Superior temporal gyrus (tissue), 1 donor: ENCODE measurements at regions not wholly inside any gene's neighbourhood (a gene's known extent, or its start where the extent isn't known, plus 50 kb on each side); places are given as distances from the start of the nearest gene placed in this dataset.
"Not testable (repeated sequence)": the region's sequence is repeated elsewhere in the genome, so short reads cannot be mapped to it uniquely, and the experiment has no call there.

Experiments used
- DNase-seq: peaks from one replicate; pipeline ENCODE4 v3.0.0-alpha.2; 2016; ENCODE audit errors: extremely low spot score

- DNase-seq, result no peak
Measured at GRCh38 chr13:58480061-58480460, 848.5 kb downstream of the PCDH17 start.

GRCh38 chr13:58488251-58488650 lies 856.7 kb downstream of the PCDH17 start:
- DNase-seq, result no peak

- no peak for DNase-seq
Measured at GRCh38 chr13:58495668-58496067, 864.1 kb downstream of the PCDH17 start.

- no peak for DNase-seq
Measured at GRCh38 chr13:58500938-58501337, 869.4 kb downstream of the PCDH17 start.

- not testable (repeated sequence) for DNase-seq
Measured at GRCh38 chr13:58504202-58504700, 872.7 kb downstream of the PCDH17 start.

- not testable (repeated sequence) for DNase-seq
Measured at GRCh38 chr13:58505262-58505920, 873.8 kb downstream of the PCDH17 start.

GRCh38 chr13:58528351-58528750 lies 896.8 kb downstream of the PCDH17 start:
- DNase-seq, result no peak

- no peak for DNase-seq
Measured at GRCh38 chr13:58531614-58532013, 900.1 kb downstream of the PCDH17 start.

GRCh38 chr13:58542530-58542929 lies 911.0 kb downstream of the PCDH17 start:
- DNase-seq, result no peak

- no peak for DNase-seq
Measured at GRCh38 chr13:58547419-58547818, 915.9 kb downstream of the PCDH17 start.

GRCh38 chr13:58566176-58566575 lies 934.6 kb downstream of the PCDH17 start:
- no peak for DNase-seq

- no peak for DNase-seq
Measured at GRCh38 chr13:58573743-58574142, 942.2 kb downstream of the PCDH17 start.

- DNase-seq, result no peak
Measured at GRCh38 chr13:58574791-58575190, 943.2 kb downstream of the PCDH17 start.

- DNase-seq, result no peak
Measured at GRCh38 chr13:58579468-58579867, 947.9 kb downstream of the PCDH17 start.

GRCh38 chr13:58583966-58584365 lies 952.4 kb downstream of the PCDH17 start:
- DNase-seq, result no peak

GRCh38 chr13:58584610-58585009 lies 953.1 kb downstream of the PCDH17 start:
- DNase-seq, result no peak

- DNase-seq, result no peak
Measured at GRCh38 chr13:58587183-58587582, 955.6 kb downstream of the PCDH17 start.

GRCh38 chr13:58592052-58592451 lies 960.5 kb downstream of the PCDH17 start:
- no peak for DNase-seq

- DNase-seq, result no peak
Measured at GRCh38 chr13:58592786-58593185, 961.2 kb downstream of the PCDH17 start.

GRCh38 chr13:58594747-58595600 lies 963.4 kb downstream of the PCDH17 start:
- no peak for DNase-seq

GRCh38 chr13:58597552-58597951 lies 966.0 kb downstream of the PCDH17 start:
- no peak for DNase-seq

GRCh38 chr13:58598241-58598640 lies 966.7 kb downstream of the PCDH17 start:
- DNase-seq, result no peak

- no peak for DNase-seq
Measured at GRCh38 chr13:58611117-58611516, 979.6 kb downstream of the PCDH17 start.
